ENCODE measurements at regions not wholly inside any gene's neighbourhood (a gene's known extent, or its start where the extent isn't known, plus 50 kb on each side); places are given as distances from the start of the nearest gene placed in this dataset.

DNA sequence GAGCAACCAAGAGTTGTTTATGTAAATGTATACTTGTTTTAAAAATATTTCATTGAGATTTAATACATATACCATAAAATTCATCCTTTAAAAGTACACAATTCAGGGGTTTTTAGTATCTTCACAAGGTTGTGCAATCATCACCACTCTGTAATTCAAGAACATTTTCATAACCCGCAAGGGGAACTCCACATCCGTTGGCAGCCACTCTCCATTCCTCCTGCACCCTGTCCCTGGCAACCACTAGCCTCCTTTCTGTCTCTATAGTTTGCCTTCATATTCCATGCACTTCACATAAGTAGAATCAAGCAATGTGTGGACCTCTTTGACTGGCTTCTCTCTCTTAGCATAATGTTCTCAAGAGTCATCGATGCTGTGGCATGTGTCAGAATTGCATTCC is 104.2 kb upstream of the PDE10A start:
- peaks cover 0 to 26% of the 10 kb centered on the region in 2 experiments; a peak in 3 of 5 replicates for H3K27me3 ChIP-seq (ENCODE audit: control insufficient read depth in 1 of 2, insufficient read depth in 2 of 2, low read length in 2 of 2)
- POLR2A ChIA-PET: no interaction called here
- CTCF ChIA-PET (ENCODE audit: low intra/inter-chr PET ratio, low total read pairs): no interaction called here
- no TSS peak for BruUV-seq (replicated peaks)
- H3K79me2 ChIP-seq (ENCODE audit: insufficient read depth, low read length): no peaks in the 10 kb centered on the region
- H4K20me1 ChIP-seq (ENCODE audit: insufficient read depth, low read length): no peaks in the 10 kb centered on the region
- H3K36me3 ChIP-seq (replicated peaks in 1 of 2; ENCODE audit: control insufficient read depth in 1 of 2, insufficient read depth in 2 of 2, low read length in 2 of 2): no peaks in the 10 kb centered on the region
- no peak for ATAC-seq
- H3K4me3 ChIP-seq (replicated peaks in 1 of 3; ENCODE audit: insufficient read depth in 1 of 3, low read depth in 2 of 3, low read length in 3 of 3): no peak overlapping the region
- no peak overlapping the region for H3K9ac ChIP-seq (ENCODE audit: insufficient read depth, low read depth, low read length)
- no peak overlapping the region for H3K4me2 ChIP-seq (ENCODE audit: low read depth, low read length)
- H3K27ac ChIP-seq (ENCODE audit: extremely low read length, insufficient read depth, low read length): no peak overlapping the region
- intact Hi-C loops (cut with micrococcal nuclease; ENCODE audit: unreplicated experiment) (no loop called here), in situ Hi-C loops (cut with HindIII; ENCODE audit: extremely low pct_ligation_motif_present, low pct_unique_long_range_greater_than_20kb) (no loop called here)
- no peak for DNase-seq (ENCODE audit: low spot score)
- H3K9me3 ChIP-seq (ENCODE audit: low read length): peaks cover 10% of the 10 kb centered on the region
- TF ChIP-seq CEBPB (IDR thresholded peaks at IDR 0.05; ENCODE audit: borderline replicate concordance, low read depth, low read length): peak; percentile 41; the same call in 1 of the 2 replicates
- no peak for TF ChIP-seq MTF2 (CRISPR knock-in tag; IDR thresholded peaks at IDR 0.05; ENCODE audit: borderline replicate concordance)
- TF ChIP-seq, protein P1, sequence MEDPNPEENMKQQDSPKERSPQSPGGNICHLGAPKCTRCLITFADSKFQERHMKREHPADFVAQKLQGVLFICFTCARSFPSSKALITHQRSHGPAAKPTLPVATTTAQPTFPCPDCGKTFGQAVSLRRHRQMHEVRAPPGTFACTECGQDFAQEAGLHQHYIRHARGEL (CRISPR knock-in tag; IDR thresholded peaks at IDR 0.05): no peak
- no peak for TF ChIP-seq NFE2L1 (CRISPR knock-in tag; IDR thresholded peaks at IDR 0.05; ENCODE audit: borderline replicate concordance)
- TF ChIP-seq SMAD9 (CRISPR knock-in tag; IDR thresholded peaks at IDR 0.05): no peak
- no peak for TF ChIP-seq ELF4 (CRISPR knock-in tag; IDR thresholded peaks at IDR 0.05; ENCODE audit: borderline replicate concordance)
- 2% methylated on average over 3 of the region's 3 CpGs for WGBS (ENCODE audit: low lambda C conversion rate)
- no peak overlapping the region for H2AFZ ChIP-seq (ENCODE audit: low read length)
- no peak for FAIRE-seq
- H3K4me1 ChIP-seq (ENCODE audit: insufficient read depth, low read length): no peaks in the 10 kb centered on the region

DNA sequence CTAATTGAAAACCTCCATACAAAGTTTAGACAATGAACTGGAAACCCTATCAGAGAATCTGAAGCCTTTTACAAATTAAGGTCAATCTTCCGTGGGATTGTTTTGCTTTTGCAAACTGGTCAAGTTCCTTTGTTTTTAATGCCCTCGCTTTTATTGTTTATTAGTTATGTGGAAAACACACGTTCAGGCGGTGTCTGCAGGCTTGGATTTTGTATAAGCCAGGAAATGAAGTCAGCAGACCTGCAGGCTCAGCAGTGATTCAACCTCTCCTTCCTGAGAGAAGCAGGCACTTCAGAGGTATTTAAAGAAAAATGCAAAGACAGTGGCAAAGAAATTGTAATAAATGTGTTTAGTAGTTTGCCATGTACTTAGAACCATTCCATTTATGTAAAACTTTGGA is 103.4 kb upstream of the PDE10A start:
- DNase-seq (ENCODE audit: low spot score): no peak
- TF ChIP-seq ZNF121 (CRISPR knock-in tag; IDR thresholded peaks at IDR 0.05) (no peak), RAD51 (IDR thresholded peaks at IDR 0.05; ENCODE audit: borderline replicate concordance) (no peak), ZNF12 (CRISPR knock-in tag; IDR thresholded peaks at IDR 0.05) (no peak), SYNCRIP (IDR thresholded peaks at IDR 0.05; ENCODE audit: insufficient read depth, low read depth, low read length) (no peak), SAFB2 (CRISPR knock-in tag; IDR thresholded peaks at IDR 0.05; ENCODE audit: borderline replicate concordance, low read depth) (no peak)
- TF ChIP-seq, protein P2, sequence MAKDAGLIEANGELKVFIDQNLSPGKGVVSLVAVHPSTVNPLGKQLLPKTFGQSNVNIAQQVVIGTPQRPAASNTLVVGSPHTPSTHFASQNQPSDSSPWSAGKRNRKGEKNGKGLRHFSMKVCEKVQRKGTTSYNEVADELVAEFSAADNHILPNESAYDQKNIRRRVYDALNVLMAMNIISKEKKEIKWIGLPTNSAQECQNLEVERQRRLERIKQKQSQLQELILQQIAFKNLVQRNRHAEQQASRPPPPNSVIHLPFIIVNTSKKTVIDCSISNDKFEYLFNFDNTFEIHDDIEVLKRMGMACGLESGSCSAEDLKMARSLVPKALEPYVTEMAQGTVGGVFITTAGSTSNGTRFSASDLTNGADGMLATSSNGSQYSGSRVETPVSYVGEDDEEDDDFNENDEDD (CRISPR knock-in tag; IDR thresholded peaks at IDR 0.05; ENCODE audit: borderline replicate concordance): no peak
- TF ChIP-seq, protein P3, sequence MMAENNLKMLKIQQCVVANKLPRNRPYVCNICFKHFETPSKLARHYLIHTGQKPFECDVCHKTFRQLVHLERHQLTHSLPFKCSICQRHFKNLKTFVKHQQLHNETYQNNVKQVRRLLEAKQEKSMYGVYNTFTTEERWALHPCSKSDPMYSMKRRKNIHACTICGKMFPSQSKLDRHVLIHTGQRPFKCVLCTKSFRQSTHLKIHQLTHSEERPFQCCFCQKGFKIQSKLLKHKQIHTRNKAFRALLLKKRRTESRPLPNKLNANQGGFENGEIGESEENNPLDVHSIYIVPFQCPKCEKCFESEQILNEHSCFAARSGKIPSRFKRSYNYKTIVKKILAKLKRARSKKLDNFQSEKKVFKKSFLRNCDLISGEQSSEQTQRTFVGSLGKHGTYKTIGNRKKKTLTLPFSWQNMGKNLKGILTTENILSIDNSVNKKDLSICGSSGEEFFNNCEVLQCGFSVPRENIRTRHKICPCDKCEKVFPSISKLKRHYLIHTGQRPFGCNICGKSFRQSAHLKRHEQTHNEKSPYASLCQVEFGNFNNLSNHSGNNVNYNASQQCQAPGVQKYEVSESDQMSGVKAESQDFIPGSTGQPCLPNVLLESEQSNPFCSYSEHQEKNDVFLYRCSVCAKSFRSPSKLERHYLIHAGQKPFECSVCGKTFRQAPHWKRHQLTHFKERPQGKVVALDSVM (CRISPR knock-in tag; IDR thresholded peaks at IDR 0.05): no peak
- TF ChIP-seq, protein P4, sequence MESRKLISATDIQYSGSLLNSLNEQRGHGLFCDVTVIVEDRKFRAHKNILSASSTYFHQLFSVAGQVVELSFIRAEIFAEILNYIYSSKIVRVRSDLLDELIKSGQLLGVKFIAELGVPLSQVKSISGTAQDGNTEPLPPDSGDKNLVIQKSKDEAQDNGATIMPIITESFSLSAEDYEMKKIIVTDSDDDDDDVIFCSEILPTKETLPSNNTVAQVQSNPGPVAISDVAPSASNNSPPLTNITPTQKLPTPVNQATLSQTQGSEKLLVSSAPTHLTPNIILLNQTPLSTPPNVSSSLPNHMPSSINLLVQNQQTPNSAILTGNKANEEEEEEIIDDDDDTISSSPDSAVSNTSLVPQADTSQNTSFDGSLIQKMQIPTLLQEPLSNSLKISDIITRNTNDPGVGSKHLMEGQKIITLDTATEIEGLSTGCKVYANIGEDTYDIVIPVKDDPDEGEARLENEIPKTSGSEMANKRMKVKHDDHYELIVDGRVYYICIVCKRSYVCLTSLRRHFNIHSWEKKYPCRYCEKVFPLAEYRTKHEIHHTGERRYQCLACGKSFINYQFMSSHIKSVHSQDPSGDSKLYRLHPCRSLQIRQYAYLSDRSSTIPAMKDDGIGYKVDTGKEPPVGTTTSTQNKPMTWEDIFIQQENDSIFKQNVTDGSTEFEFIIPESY (CRISPR knock-in tag; IDR thresholded peaks at IDR 0.05): no peak

More for the DNA sequence above, 103.4 kb upstream of the PDE10A start:
- Histone ChIP-seq H3K9ac (ENCODE audit: insufficient read depth, low read depth, low read length) (no peak overlapping the region), H3K79me2 (ENCODE audit: insufficient read depth, low read length) (no peaks in the 10 kb centered on the region), H4K20me1 (ENCODE audit: insufficient read depth, low read length) (no peaks in the 10 kb centered on the region), H3K4me3 (replicated peaks in 1 of 3; ENCODE audit: insufficient read depth in 1 of 3, low read depth in 2 of 3, low read length in 3 of 3) (no peak overlapping the region), H3K9me3 (ENCODE audit: low read length) (peaks cover 16% of the 10 kb centered on the region), H2AFZ (ENCODE audit: low read length) (no peak overlapping the region), H3K4me1 (ENCODE audit: insufficient read depth, low read length) (no peaks in the 10 kb centered on the region), H3K36me3 (replicated peaks in 1 of 2; ENCODE audit: control insufficient read depth in 1 of 2, insufficient read depth in 2 of 2, low read length in 2 of 2) (no peaks in the 10 kb centered on the region), H3K27ac (ENCODE audit: extremely low read length, insufficient read depth, low read length) (no peak overlapping the region), H3K27me3 (ENCODE audit: control insufficient read depth in 1 of 2, insufficient read depth in 2 of 2, low read length in 2 of 2) (peaks cover 0 to 19% of the 10 kb centered on the region in 2 experiments; a peak in 3 of 5 replicates), H3K4me2 (ENCODE audit: low read depth, low read length) (no peak overlapping the region)
- in situ Hi-C loops (cut with HindIII; ENCODE audit: extremely low pct_ligation_motif_present, low pct_unique_long_range_greater_than_20kb) (no loop called here), intact Hi-C loops (cut with micrococcal nuclease; ENCODE audit: unreplicated experiment) (no loop called here)
- CTCF ChIA-PET (ENCODE audit: low intra/inter-chr PET ratio, low total read pairs): no interaction called here
- BruUV-seq (replicated peaks): no TSS peak
- FAIRE-seq (no peak), ATAC-seq (no peak)
- POLR2A ChIA-PET: no interaction called here
- WGBS (ENCODE audit: low lambda C conversion rate): 11% methylated on average over 4 of the region's 4 CpGs
